Esophagus muscularis mucosa (tissue), 4 donors: ENCODE measurements at regions not wholly inside any gene's neighbourhood (a gene's known extent, or its start where the extent isn't known, plus 50 kb on each side); places are given as distances from the start of the nearest gene placed in this dataset.

Experiments
- EP300 ChIP-seq: sonication (generic); formaldehyde crosslinking; IDR thresholded peaks from one replicate; pipeline ENCODE4 v1.6.1; 2017; ENCODE audit warnings: antibody characterized with exemption
- POLR2A ChIP-seq: fragments of 450-650 bp; IDR thresholded peaks from one replicate; pipeline ENCODE4 v1.6.1; 2017; ENCODE audit warnings: antibody characterized with exemption, moderate library complexity, mild to moderate bottlenecking, low read depth
- POLR2AphosphoS5 ChIP-seq, 2 donors: sonication (generic); formaldehyde crosslinking; IDR thresholded peaks; one replicate each; pipeline ENCODE4 v1.6.1; 2017; ENCODE audit warnings: antibody characterized with exemption in 2 of 2
- TF ChIP-seq, protein P1 (sequence below), 3 experiments: fragments of 200-600 bp in 2 of 3; fragments of 450-650 bp in 1 of 3; sonication (generic) in 2 of 3; IDR thresholded peaks; one replicate each; pipeline ENCODE4 v1.5.1; 2017 to 2019; ENCODE audit warnings: antibody characterized with exemption in 3 of 3, mild to moderate bottlenecking in 2 of 3, moderate library complexity in 1 of 3

- TF ChIP-seq, protein P1, sequence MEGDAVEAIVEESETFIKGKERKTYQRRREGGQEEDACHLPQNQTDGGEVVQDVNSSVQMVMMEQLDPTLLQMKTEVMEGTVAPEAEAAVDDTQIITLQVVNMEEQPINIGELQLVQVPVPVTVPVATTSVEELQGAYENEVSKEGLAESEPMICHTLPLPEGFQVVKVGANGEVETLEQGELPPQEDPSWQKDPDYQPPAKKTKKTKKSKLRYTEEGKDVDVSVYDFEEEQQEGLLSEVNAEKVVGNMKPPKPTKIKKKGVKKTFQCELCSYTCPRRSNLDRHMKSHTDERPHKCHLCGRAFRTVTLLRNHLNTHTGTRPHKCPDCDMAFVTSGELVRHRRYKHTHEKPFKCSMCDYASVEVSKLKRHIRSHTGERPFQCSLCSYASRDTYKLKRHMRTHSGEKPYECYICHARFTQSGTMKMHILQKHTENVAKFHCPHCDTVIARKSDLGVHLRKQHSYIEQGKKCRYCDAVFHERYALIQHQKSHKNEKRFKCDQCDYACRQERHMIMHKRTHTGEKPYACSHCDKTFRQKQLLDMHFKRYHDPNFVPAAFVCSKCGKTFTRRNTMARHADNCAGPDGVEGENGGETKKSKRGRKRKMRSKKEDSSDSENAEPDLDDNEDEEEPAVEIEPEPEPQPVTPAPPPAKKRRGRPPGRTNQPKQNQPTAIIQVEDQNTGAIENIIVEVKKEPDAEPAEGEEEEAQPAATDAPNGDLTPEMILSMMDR (IDR thresholded peaks at IDR 0.05), result no peak
- TF ChIP-seq POLR2A, result no peak
- no peak for TF ChIP-seq POLR2AphosphoS5 (IDR thresholded peaks at IDR 0.05)
- TF ChIP-seq EP300, result no peak
These were observed 283.1 kb downstream of the RAD51AP2 start for GRCh38 chr2:17235167-17235566.
